Gastrocnemius medialis (tissue), 4 donors: ENCODE measurements at regions not wholly inside any gene's neighbourhood (a gene's known extent, or its start where the extent isn't known, plus 50 kb on each side); places are given as distances from the start of the nearest gene placed in this dataset.

Source experiments
- ATAC-seq, 2 donors: fragments of 150-250 bp; one replicate each; pipeline ENCODE4 v1.9.1; 2016
- DNase-seq, 2 donors: peaks; one replicate each; pipeline ENCODE4 v3.0.0-alpha.2; 2019
- H3K27ac ChIP-seq, 4 donors: fragments of 200-600 bp; sonication (generic); 1 replicate in 1 of 4; 2 replicates in 3 of 4; pipeline ENCODE4 v1.5.1; 2016 to 2018; ENCODE audit warnings: mild to moderate bottlenecking in 2 of 4, moderate library complexity in 1 of 4
- H3K27me3 ChIP-seq, 3 donors: fragments of 200-600 bp; sonication (generic) in 2 of 3; 1 replicate in 1 of 3; 2 replicates in 2 of 3; pipeline versions ENCODE4 v1.5.1 to v1.6.0; 2016 to 2019; ENCODE audit warnings: mild to moderate bottlenecking in 1 of 3, moderate library complexity in 1 of 3
- H3K36me3 ChIP-seq, 2 donors: fragments of 200-600 bp; sonication (generic) in 1 of 2; one replicate each; pipeline ENCODE4 v1.5.1; 2017 to 2018
- H3K4me1 ChIP-seq, 2 donors: fragments of 200-600 bp; sonication (generic) in 1 of 2; one replicate each; pipeline ENCODE4 v1.5.1; 2016 to 2017; ENCODE audit warnings: mild to moderate bottlenecking in 2 of 2
- H3K4me3 ChIP-seq, 4 donors: fragments of 200-600 bp; sonication (generic) in 3 of 4; 1 replicate in 1 of 4; 2 replicates in 3 of 4; pipeline ENCODE4 v1.5.1; 2016 to 2019; ENCODE audit warnings: mild to moderate bottlenecking in 2 of 4
- H3K9me3 ChIP-seq, 3 donors: fragments of 200-600 bp; sonication (generic) in 2 of 3; 1 replicate in 1 of 3; 2 replicates in 2 of 3; pipeline ENCODE4 v1.5.1; 2016 to 2019
- POLR2A ChIP-seq, 2 donors: fragments of 450-650 bp; IDR thresholded peaks; one replicate each; pipeline ENCODE4 v1.6.1; 2017; ENCODE audit warnings: antibody characterized with exemption in 2 of 2, mild to moderate bottlenecking in 2 of 2, moderate library complexity in 2 of 2
- in situ Hi-C, 4 donors: fragments of 200-750 bp; cut with MboI; loops; one replicate each; pipeline versions ENCODE4 v1.15.0 to v1.8.0; 2017; ENCODE audit warnings: low sequenced_read_pairs in 4 of 4
- intact Hi-C: fragments of 100-400 bp; cut with DNase I; formaldehyde crosslinking; loops from one replicate; pipeline ENCODE4 v1.15.1; 2023; ENCODE audit warnings: low total_unique reads
- TF ChIP-seq, protein P1 (sequence below), 5 experiments: fragments of 450-650 bp in 3 of 5; fragments of 200-600 bp in 2 of 5; sonication (generic) in 2 of 5; IDR thresholded peaks in 4 of 5; conservative IDR thresholded peaks in 1 of 5; 1 replicate in 4 of 5; 2 replicates in 1 of 5; pipeline ENCODE4 v1.5.1; 2016 to 2019; ENCODE audit warnings: antibody characterized with exemption in 5 of 5, mild to moderate bottlenecking in 3 of 5, moderate library complexity in 3 of 5

DNA sequence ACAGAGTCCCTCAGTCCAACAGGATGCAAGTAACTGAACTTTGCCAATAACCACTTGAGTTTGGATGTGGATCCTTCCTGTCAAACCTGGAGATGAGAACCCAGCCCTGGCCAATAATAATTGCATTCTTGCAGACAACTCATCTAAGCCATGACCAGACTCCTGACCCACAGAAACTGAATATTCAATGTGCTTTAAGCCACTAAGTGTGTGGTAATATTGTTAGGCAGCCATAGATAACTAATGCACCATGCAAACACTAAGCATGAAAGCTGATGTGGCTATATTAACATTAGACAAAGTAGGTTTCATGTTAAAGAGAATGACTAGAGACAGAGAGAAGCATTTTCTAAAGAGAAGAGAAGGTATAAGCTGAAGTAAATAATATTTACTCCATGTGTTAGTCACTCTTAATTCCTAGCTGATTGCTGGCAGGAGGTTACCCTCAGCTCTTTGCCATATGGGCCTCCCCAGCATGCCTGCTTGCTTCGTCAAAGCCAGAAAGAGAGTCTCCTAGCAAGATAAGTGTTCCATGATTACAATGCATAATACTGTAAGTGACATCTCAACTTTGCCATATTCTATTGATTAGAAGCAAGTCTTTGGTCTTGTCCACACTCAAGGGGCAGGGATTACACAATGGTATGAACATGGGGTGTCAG is 276.4 kb upstream of the PLXNA2 start:
- in situ Hi-C loops, result no loop called here
- H3K4me1 ChIP-seq, result no peaks in the 10 kb centered on the region

DNA sequence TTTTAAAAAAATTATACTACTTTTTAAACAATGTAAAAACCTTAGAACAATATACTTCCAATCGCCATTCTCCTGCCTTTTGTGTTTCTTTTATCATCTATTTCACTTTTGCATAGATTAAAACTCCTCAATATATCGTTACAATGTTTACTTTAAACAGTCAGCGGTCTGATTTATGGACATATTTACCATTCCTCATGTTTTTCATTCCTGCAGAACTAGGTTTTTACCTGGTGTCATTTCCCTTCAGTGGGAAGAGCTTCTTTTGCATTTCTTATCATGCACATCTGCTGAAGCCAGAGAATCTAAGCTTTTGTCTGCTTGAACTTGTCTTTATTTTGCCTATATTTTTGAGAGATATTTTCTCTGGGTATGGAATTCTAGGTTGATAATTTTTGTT is 277.4 kb upstream of the PLXNA2 start:
- Histone ChIP-seq H3K9me3 (no peaks in the 10 kb centered on the region), H3K27me3 (no peaks in the 10 kb centered on the region), H3K36me3 (no peaks in the 10 kb centered on the region), H3K4me1 (no peaks in the 10 kb centered on the region), H3K27ac (no peak overlapping the region), H3K4me3 (no peak overlapping the region)
- in situ Hi-C loops (no loop called here), intact Hi-C loops (no loop called here)
- DNase-seq (no peak), ATAC-seq (no peak)
- TF ChIP-seq, protein P1, sequence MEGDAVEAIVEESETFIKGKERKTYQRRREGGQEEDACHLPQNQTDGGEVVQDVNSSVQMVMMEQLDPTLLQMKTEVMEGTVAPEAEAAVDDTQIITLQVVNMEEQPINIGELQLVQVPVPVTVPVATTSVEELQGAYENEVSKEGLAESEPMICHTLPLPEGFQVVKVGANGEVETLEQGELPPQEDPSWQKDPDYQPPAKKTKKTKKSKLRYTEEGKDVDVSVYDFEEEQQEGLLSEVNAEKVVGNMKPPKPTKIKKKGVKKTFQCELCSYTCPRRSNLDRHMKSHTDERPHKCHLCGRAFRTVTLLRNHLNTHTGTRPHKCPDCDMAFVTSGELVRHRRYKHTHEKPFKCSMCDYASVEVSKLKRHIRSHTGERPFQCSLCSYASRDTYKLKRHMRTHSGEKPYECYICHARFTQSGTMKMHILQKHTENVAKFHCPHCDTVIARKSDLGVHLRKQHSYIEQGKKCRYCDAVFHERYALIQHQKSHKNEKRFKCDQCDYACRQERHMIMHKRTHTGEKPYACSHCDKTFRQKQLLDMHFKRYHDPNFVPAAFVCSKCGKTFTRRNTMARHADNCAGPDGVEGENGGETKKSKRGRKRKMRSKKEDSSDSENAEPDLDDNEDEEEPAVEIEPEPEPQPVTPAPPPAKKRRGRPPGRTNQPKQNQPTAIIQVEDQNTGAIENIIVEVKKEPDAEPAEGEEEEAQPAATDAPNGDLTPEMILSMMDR (IDR thresholded peaks at IDR 0.05 in 4 of 5, conservative IDR thresholded peaks at IDR 0.05 in 1 of 5), result no peak
- no peak for TF ChIP-seq POLR2A (IDR thresholded peaks at IDR 0.05)

More for the DNA sequence above, 276.4 kb upstream of the PLXNA2 start:
- H3K4me3 ChIP-seq, result no peak overlapping the region
- H3K27me3 ChIP-seq, result no peaks in the 10 kb centered on the region
- intact Hi-C loops, result no loop called here
- H3K36me3 ChIP-seq, result no peaks in the 10 kb centered on the region
- no peak overlapping the region for H3K27ac ChIP-seq
- ATAC-seq, result no peak
- no peaks in the 10 kb centered on the region for H3K9me3 ChIP-seq
- no peak for DNase-seq
- TF ChIP-seq, protein P1 (IDR thresholded peaks at IDR 0.05 in 4 of 5, conservative IDR thresholded peaks at IDR 0.05 in 1 of 5), result no peak
- TF ChIP-seq POLR2A (IDR thresholded peaks at IDR 0.05), result no peak

DNA sequence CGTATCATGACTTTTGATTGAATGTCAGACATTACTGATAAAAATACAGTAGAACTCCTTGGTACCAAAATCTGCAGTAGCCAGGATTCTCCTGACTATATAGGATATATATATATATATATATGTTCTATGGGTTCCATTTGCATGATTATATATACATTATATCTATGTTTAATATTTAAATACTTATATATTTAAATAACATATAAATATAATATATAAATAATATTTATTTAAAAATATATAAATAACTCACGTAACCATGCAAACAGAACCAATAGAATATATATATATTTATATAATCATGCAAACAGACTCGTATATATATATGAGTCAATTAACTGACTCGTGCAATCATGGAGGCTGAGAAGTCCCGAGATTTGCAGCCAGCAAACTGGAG is 278.8 kb upstream of the PLXNA2 start:
- no peak for ATAC-seq
- H3K27ac ChIP-seq, result no peak overlapping the region
- intact Hi-C loops, result no loop called here

DNA sequence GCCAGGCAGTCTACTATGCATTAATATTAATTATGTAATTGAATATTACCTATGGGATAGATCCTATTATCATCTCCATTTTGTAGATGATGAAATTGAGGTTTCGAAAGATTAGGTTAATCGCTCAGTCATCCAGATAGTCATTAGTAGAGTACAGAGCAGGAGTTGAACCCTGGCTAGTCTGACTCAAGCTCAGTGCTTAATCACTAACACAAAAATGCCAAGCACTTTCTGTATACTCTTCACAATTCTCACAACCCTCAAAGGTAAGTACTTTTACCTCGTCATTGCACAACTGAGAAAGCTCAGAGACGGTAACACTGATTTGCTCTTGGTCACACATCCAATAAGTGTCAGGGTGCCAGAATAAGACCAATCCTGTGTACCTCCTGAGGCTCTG is 280.2 kb upstream of the PLXNA2 start:
- intact Hi-C loops, result no loop called here

More for the DNA sequence above, 278.8 kb upstream of the PLXNA2 start:
- DNase-seq, result no peak
- H3K4me1 ChIP-seq, result no peaks in the 10 kb centered on the region
- H3K36me3 ChIP-seq, result no peaks in the 10 kb centered on the region
- no peak overlapping the region for H3K4me3 ChIP-seq
- no peaks in the 10 kb centered on the region for H3K27me3 ChIP-seq
- in situ Hi-C loops, result no loop called here
- H3K9me3 ChIP-seq, result no peaks in the 10 kb centered on the region
- TF ChIP-seq POLR2A (IDR thresholded peaks at IDR 0.05), result no peak
- TF ChIP-seq, protein P1 (IDR thresholded peaks at IDR 0.05 in 4 of 5, conservative IDR thresholded peaks at IDR 0.05 in 1 of 5), result no peak

More for the DNA sequence above, 280.2 kb upstream of the PLXNA2 start:
- TF ChIP-seq POLR2A (IDR thresholded peaks at IDR 0.05), result no peak
- TF ChIP-seq, protein P1 (IDR thresholded peaks at IDR 0.05 in 4 of 5, conservative IDR thresholded peaks at IDR 0.05 in 1 of 5), result no peak
- no peaks in the 10 kb centered on the region for H3K36me3 ChIP-seq
- in situ Hi-C loops, result no loop called here
- H3K27me3 ChIP-seq, result no peaks in the 10 kb centered on the region
- no peaks in the 10 kb centered on the region for H3K4me1 ChIP-seq
- ATAC-seq (no peak), DNase-seq (no peak)
- no peak overlapping the region for H3K27ac ChIP-seq
- no peak overlapping the region for H3K4me3 ChIP-seq
- H3K9me3 ChIP-seq, result no peaks in the 10 kb centered on the region
